ENCODE measurements at regions not wholly inside any gene's neighbourhood (a gene's known extent, or its start where the extent isn't known, plus 50 kb on each side); places are given as distances from the start of the nearest gene placed in this dataset.

GRCh38 chr12:124458992-124459851 is 108.2 kb downstream of the NCOR2 start:
- Mint-ChIP-seq H3K4me3 (no peak overlapping the region), H3K9me3 (no peaks in the 10 kb centered on the region), H3K27ac (no peak overlapping the region), H3K36me3 (ENCODE audit: low read depth) (peaks cover 44% of the 10 kb centered on the region), H3K4me1 (peaks cover 37% of the 10 kb centered on the region), H3K27me3 (no peaks in the 10 kb centered on the region)
- intact Hi-C loops (cut with micrococcal nuclease), result loop anchor here (10.0 kb wide), 2 partner anchors 256 to 466 kb away; no protein-coding TSS in a partner anchor
- DNase-seq, result no peak

GRCh38 chr12:124458220-124458991 is 109.0 kb downstream of the NCOR2 start:
- H3K36me3 Mint-ChIP-seq (ENCODE audit: low read depth), result peaks cover 39% of the 10 kb centered on the region
- intact Hi-C loops (cut with micrococcal nuclease), result loop anchor here (10.0 kb wide), 2 partner anchors 256 to 466 kb away; no protein-coding TSS in a partner anchor
- H3K4me3 Mint-ChIP-seq, result no peak overlapping the region
- peaks cover 41% of the 10 kb centered on the region for H3K4me1 Mint-ChIP-seq
- H3K9me3 Mint-ChIP-seq, result no peaks in the 10 kb centered on the region
- H3K27ac Mint-ChIP-seq, result no peak overlapping the region
- no peak for DNase-seq
- H3K27me3 Mint-ChIP-seq, result no peaks in the 10 kb centered on the region

- intact Hi-C loops (cut with micrococcal nuclease), result loop anchor here (1.0 to 10.0 kb wide), 6 partner anchors 9 to 467 kb away; no protein-coding TSS in a partner anchor
- Mint-ChIP-seq H3K9me3 (no peaks in the 10 kb centered on the region), H3K27me3 (no peaks in the 10 kb centered on the region), H3K4me3 (peak overlapping the region; percentile 75), H3K27ac (peak overlapping the region; percentile 77), H3K36me3 (ENCODE audit: low read depth) (peaks cover 35% of the 10 kb centered on the region), H3K4me1 (peaks cover 41% of the 10 kb centered on the region)
- DNase-seq, result peak; percentile 84
Observed at GRCh38 chr12:124457287-124458219, 109.9 kb downstream of the NCOR2 start.

DNA sequence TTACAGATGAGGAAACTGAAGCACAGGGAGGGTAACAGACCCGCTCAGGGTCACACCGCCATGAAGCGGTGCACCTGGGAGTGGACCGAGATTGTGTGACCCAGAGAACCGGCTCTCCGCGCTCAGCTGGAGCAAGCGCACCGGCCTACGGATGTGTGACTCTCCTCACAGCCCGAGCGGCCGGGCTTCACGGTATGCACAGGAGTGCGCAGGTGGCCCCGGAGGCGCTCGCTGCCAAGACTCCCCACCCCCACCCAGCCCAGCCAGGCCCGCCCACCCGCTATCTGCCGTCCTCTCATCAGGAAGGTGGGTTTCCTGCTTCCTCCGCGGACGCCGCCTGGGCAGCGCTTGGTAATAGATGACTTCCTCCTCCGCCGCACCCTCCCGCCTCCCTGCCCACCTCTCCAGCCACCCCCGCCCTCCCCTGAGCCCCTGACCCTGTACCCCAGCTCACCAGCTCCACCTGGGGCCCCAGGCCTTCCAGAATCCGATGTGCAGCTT is 110.7 kb downstream of the NCOR2 start:
- no peaks in the 10 kb centered on the region for H3K9me3 Mint-ChIP-seq
- peaks cover 35% of the 10 kb centered on the region for H3K36me3 Mint-ChIP-seq (ENCODE audit: low read depth)
- H3K4me3 Mint-ChIP-seq, result peak overlapping the region; percentile 75
- H3K27ac Mint-ChIP-seq, result peak overlapping the region; percentile 77
- no peaks in the 10 kb centered on the region for H3K27me3 Mint-ChIP-seq
- peak; percentile 69 for DNase-seq
- intact Hi-C loops (cut with micrococcal nuclease), result loop anchor here (1.0 to 10.0 kb wide), 6 partner anchors 10 to 468 kb away; no protein-coding TSS in a partner anchor
- H3K4me1 Mint-ChIP-seq, result peaks cover 41% of the 10 kb centered on the region

GRCh38 chr12:124456133-124456651 is 111.2 kb downstream of the NCOR2 start:
- intact Hi-C loops (cut with micrococcal nuclease), result loop anchor here (2.0 to 10.0 kb wide), 4 partner anchors 39 to 469 kb away; no protein-coding TSS in a partner anchor
- Mint-ChIP-seq H3K27ac (no peak overlapping the region), H3K9me3 (no peaks in the 10 kb centered on the region), H3K4me3 (peak overlapping the region; percentile 75), H3K27me3 (no peaks in the 10 kb centered on the region), H3K4me1 (peaks cover 45% of the 10 kb centered on the region), H3K36me3 (ENCODE audit: low read depth) (peaks cover 35% of the 10 kb centered on the region)
- DNase-seq, result no peak

GRCh38 chr12:124455336-124455735 is 112.1 kb downstream of the NCOR2 start:
- peaks cover 36% of the 10 kb centered on the region for H3K36me3 Mint-ChIP-seq (ENCODE audit: low read depth)
- no peaks in the 10 kb centered on the region for H3K27me3 Mint-ChIP-seq
- intact Hi-C loops (cut with micrococcal nuclease), result loop anchor here (10.0 kb wide), 2 partner anchors 259 to 469 kb away; no protein-coding TSS in a partner anchor
- no peaks in the 10 kb centered on the region for H3K9me3 Mint-ChIP-seq
- no peak for DNase-seq
- peaks cover 47% of the 10 kb centered on the region for H3K4me1 Mint-ChIP-seq
- no peak overlapping the region for H3K4me3 Mint-ChIP-seq
- H3K27ac Mint-ChIP-seq, result no peak overlapping the region

- Mint-ChIP-seq H3K4me3 (peak overlapping the region; percentile 42), H3K9me3 (no peaks in the 10 kb centered on the region), H3K27ac (no peak overlapping the region), H3K27me3 (no peaks in the 10 kb centered on the region), H3K4me1 (peaks cover 45% of the 10 kb centered on the region), H3K36me3 (ENCODE audit: low read depth) (peaks cover 32% of the 10 kb centered on the region)
- DNase-seq, result no peak
- intact Hi-C loops (cut with micrococcal nuclease), result loop anchor here (10.0 kb wide), 2 partner anchors 260 to 470 kb away; no protein-coding TSS in a partner anchor
Observed at GRCh38 chr12:124454735-124455134, 112.7 kb downstream of the NCOR2 start.

- H3K27me3 Mint-ChIP-seq, result no peaks in the 10 kb centered on the region
- H3K4me3 Mint-ChIP-seq, result peak overlapping the region; percentile 67
- H3K27ac Mint-ChIP-seq, result peak overlapping the region; percentile 47
- H3K4me1 Mint-ChIP-seq, result peaks cover 41% of the 10 kb centered on the region
- no peak for DNase-seq
- peaks cover 28% of the 10 kb centered on the region for H3K36me3 Mint-ChIP-seq (ENCODE audit: low read depth)
- H3K9me3 Mint-ChIP-seq, result no peaks in the 10 kb centered on the region
- intact Hi-C loops (cut with micrococcal nuclease), result loop anchor here (10.0 kb wide), 2 partner anchors 260 to 470 kb away; no protein-coding TSS in a partner anchor
Observed at GRCh38 chr12:124454352-124454725, 113.1 kb downstream of the NCOR2 start.

GRCh38 chr12:124453419-124454351 is 113.7 kb downstream of the NCOR2 start:
- Mint-ChIP-seq H3K4me3 (peak overlapping the region; percentile 67), H3K36me3 (ENCODE audit: low read depth) (peaks cover 27% of the 10 kb centered on the region), H3K4me1 (peaks cover 37% of the 10 kb centered on the region), H3K9me3 (no peaks in the 10 kb centered on the region), H3K27ac (peak overlapping the region; percentile 75), H3K27me3 (no peaks in the 10 kb centered on the region)
- intact Hi-C loops (cut with micrococcal nuclease), result loop anchor here (1.0 to 10.0 kb wide), 4 partner anchors 13 to 471 kb away; no protein-coding TSS in a partner anchor
- DNase-seq, result peak; percentile 92

DNA sequence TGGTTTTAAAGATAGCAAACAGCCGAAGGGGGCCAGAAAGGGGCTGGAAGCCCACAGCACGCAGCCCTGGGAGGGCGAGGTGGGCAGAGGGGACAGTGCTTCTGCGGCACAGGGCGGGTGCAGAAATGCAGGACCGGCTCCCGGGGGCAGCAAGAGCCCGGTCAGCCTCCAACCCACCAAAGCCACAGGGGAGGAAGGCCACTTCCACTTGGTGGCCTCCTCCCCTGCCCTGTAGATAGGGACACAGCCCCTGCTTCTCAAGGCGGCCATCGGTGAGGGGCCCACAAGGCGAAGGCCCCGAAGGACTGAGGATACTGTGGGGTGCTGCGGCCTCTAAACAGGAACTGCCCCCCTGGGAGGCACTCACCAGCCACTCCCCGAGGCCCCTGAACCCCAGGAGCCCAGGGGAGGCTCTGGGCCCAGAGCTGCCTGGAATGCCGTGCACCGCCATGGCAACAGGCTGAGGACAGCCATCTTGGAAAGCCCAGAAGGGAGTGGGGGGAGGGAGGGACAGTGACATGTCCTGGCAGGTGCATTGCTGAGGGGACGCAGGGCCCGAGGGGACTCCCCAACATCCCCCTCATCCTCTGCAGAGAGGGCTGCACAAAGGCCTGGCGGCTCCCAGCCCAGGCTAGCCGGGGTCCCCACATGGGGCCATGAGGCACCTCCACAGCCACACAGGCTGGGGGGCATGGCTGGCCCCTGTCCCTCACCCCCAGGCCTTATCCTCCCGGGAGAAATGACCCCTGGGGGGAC is 114.7 kb downstream of the NCOR2 start:
- peak overlapping the region; percentile 75 for H3K27ac Mint-ChIP-seq
- peaks cover 22% of the 10 kb centered on the region for H3K36me3 Mint-ChIP-seq (ENCODE audit: low read depth)
- peaks cover 29% of the 10 kb centered on the region for H3K4me1 Mint-ChIP-seq
- no peak for DNase-seq
- peak overlapping the region; percentile 67 for H3K4me3 Mint-ChIP-seq
- H3K27me3 Mint-ChIP-seq, result no peaks in the 10 kb centered on the region
- intact Hi-C loops (cut with micrococcal nuclease), result loop anchor here (1.0 to 10.0 kb wide), 4 partner anchors 14 to 472 kb away; no protein-coding TSS in a partner anchor
- H3K9me3 Mint-ChIP-seq, result no peaks in the 10 kb centered on the region

- intact Hi-C loops (cut with micrococcal nuclease), result loop anchor here (10.0 kb wide), 2 partner anchors 263 to 473 kb away; no protein-coding TSS in a partner anchor
- Mint-ChIP-seq H3K27me3 (no peaks in the 10 kb centered on the region), H3K27ac (no peak overlapping the region), H3K4me1 (peaks cover 29% of the 10 kb centered on the region), H3K9me3 (no peaks in the 10 kb centered on the region), H3K36me3 (ENCODE audit: low read depth) (peaks cover 22% of the 10 kb centered on the region), H3K4me3 (no peak overlapping the region)
- no peak for DNase-seq
Observed at GRCh38 chr12:124451637-124452243, 115.7 kb downstream of the NCOR2 start.

All from activated CD4-positive, alpha-beta T cell treated with anti-CD3 and anti-CD28 coated beads, Interleukin-2, amount 10 ng/mL, durations not matched to agents 24 days and 14 days (primary cell).